Cerebellar cortex (tissue), 1 donor: ENCODE measurements at regions not wholly inside any gene's neighbourhood (a gene's known extent, or its start where the extent isn't known, plus 50 kb on each side); places are given as distances from the start of the nearest gene placed in this dataset.
A peak's percentile ranks its signal among the peaks of the same experiment; 100 is the strongest.
"Not testable (repeated sequence)": the region's sequence is repeated elsewhere in the genome, so short reads cannot be mapped to it uniquely, and the experiment has no call there.

ENCODE experiments used
- DNase-seq: peaks from one replicate; pipeline ENCODE4 v3.0.0-alpha.2; 2015; ENCODE audit warnings: low spot score

DNA sequence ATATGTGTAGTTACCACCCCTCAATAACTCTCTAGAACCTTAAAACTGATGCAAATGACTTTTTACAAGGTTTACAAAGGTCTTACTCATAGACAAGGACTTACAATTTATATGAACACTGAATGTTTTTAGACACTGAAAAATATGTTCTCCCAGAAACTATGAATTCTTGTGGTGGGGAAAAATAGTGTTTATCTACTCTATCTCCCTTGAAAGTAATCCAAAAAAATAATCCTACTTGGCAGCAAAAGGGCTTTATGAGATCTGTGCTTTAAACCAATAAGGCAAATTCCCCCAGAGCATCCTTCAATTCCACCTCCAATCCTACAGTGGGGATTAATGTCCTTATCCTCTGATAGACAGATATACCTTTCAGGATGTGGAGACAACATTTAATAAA lies 1984.1 kb upstream of the RAG2 start:
- no peak for DNase-seq

DNA sequence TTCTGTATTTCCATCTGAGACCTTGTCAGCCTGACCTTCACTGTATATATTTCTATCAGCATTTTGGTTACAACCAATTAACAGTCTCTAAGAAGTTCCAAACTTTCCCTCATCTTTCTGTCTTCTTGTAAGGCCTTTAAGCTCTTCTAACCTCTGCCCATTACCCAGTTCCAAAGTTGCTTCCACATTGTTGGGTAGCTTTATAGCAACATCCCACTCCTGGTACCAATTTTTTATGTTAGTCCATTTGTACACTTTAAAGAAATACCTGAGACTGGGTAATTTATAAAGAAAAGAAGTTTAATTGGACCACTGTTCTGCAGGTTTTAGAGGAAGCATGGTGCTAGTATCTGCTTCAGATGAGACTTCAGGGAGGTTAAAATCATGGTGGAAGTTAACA lies 1979.7 kb upstream of the RAG2 start:
- DNase-seq = no peak

DNA sequence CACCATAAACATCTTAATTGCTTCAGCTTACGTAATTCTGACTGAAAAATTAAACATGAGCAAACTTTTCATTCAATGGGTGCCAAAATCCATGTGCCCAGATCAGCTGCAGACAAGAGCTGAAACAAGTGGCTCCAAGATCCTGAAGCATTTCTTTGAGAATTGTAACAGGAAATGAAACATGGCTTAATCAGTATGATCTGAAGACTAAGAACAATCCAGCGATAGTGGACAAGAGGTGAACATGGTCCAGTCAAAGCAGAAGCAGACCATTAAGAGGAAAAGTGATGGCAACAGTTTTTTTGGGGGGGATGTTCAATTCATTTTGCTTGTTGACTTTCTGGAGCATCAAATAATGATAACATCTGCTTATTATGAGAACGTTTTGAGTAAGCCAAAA lies 1964.5 kb upstream of the RAG2 start:
- no peak for DNase-seq

DNA sequence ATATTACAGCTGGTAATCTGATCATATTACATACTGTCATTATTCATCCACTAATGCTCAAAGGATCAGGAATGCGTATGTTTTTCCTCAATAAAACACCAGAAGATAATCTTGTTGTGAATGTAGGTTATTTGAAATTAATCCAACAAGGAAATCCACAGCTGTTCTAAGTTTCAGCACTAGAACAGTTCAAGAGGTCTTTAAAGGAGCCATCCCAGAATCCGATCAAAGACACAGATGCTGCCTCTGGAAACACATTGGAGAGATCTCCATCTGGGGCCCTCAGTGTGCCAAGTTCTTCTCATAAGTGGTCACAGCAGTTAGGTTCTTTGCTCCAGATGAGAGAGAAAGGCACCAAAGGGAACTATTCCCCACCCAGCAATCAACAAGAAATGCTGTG lies 1955.1 kb upstream of the RAG2 start:
- no peak for DNase-seq

DNA sequence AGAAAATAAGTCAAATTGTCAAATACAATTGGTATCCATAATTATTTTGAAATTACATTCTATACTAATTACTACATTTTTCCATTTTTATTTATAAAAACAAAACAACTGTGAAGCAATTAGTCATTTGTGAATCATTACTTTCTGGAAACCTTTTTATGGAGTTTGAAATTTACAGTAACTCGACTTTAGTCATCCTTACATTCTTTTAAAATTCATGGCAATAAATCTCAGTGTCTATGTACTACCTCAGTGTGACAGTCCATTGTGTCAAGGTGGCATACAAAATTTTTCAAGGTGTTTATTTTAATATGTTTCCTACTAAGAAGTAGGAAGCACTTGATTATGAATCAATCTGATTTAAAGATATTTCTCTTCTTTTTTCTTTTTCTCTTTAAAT lies 1949.4 kb upstream of the RAG2 start:
- DNase-seq = no peak

DNA sequence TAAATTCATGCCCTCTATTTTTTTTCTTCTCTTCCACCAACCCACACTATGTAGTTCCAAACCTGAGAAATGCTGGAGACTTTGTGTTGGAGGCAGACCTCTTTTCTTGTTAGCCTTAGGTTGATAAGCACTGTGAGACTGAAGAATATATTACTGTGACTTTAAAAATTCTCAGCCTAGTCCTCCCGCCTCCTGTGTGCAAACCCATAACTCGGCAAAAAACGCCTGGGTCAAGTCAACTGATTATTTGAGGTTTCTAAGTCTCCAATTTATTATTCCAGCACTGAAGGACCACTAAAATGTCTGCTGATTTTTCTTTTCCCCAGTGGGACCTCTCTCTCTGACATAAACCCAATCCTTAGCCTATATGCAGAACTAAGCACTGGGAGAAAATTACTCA lies 1946.0 kb upstream of the RAG2 start:
- DNase-seq = no peak

DNA sequence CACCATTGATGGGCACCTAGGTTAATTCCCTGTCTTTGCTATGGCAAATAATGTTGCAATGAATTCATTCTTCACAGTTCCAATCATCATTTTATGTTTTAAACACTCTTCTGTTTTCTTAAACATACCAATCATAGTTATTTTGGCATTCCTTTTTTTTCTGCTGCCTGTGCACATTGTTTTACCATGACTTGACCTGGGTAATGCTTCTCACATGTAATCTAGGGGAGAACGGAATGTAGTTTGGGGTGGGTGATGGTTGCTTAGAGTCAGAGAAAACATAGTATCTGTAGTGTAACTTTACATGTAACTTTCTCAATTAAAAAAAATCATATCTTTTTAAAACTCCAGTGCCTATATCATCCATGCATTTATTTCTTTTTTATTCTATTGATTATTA lies 1945.3 kb upstream of the RAG2 start:
- no peak for DNase-seq

DNA sequence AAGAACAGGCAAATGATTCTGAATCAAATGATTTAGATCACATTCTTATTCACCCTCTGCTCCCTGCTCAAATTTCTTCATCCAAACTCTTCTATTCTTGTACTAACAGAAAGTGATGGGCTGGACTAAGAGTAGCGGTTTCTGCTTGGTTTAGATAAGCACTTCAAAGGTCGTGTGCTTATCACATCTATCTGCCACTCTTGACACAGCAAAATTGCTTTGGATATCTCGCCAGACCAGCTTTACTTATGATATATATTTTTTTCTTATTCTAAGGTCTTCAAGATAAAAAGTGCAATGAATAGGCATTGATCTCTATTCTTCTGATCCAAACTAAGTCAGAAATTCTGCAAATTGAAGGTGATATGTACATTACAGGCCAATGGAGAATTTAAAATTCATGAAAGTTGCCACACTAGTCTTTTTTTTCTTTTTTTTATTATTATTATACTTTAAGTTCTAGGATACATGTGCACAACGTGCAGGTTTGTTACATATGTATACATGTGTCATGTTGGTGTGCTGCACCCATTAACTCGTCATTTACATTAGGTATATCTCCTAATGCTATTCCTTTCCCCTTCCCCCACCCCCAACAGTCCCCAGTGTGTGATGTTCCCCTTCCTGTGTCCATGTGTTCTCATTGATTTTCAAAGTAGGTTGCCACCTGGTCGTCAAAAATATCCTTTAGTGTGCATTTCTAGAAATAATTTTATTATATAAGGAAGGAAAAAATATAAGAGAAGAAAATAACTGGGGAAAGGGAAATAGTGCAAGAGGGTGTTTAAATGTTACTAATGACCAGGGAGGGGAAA lies 1941.0 kb upstream of the RAG2 start:
- DNase-seq = no peak

DNA sequence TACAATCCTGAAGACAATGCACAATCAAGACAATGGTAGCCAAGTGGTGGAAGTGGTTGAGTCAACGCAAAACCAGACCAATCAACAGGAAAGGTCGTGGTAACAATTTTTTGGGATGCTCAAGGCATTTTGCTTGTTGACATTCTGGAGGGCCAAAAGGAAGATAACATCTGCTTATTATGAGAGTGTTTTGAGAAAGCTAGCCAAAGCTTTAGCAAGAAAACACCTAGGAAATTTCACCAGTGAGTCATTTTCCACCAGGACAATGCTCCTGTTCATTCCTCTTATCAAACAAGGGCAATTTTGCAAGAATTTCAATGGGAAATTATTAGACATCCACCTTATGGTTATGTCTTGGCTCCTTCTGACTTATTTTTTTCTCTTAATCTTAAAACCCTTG lies 1932.2 kb upstream of the RAG2 start:
- DNase-seq = no peak

DNA sequence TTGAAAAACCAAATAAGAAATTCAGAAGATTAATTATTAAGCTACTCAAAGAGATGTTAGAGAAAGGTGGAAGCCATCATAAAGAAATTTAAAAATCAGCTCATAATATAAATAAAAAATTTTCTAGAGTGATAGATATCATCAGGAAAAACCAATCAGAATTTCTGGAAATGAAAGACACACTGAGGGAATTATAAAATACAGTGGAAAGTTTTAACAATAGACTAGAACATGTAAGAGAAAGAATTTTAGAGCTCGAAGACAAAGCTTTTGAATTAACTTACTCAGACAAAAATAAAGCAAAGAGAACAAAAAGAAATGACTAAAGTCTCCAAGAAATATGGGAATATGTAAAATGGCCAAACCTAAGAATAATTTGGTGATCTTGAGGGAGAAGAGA lies 1926.9 kb upstream of the RAG2 start:
- no peak for DNase-seq

DNA sequence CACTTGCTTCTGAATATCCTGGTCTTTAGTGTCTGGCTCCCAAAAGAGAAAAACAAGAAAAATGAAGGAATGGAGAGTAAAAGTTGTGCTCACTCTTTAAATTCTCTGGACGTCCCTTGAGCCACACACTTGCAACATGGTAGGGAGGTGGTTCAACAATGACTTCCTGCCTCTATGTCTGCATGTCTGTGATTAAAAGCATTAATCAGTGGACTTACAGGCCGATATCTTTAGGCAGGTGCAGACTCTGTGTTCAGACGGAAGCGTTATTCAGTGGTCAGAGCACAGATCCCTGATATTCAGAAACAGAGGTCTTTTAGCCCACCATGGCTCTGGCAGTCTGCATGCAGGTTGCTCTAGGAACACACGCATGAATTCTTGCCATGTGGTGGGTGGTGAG lies 1920.0 kb upstream of the RAG2 start:
- DNase-seq = no peak

DNA sequence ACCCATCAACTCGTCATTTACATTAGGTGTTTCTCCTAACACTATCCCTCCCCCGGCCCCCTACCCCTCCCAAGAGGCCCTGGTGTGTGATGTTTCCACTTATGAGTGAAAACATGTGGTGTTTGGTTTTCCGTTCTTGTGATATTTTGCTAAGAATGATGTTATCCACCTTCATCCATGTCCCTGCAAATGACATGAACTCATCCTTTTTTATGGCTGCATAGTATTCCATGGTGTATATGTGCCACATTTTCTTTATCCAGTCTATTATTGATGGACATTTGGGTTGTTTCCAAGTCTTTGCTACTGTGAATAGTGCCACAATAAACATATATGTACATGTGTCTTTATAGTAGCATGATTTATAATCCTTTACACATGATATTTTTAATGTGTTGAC lies 1914.8 kb upstream of the RAG2 start:
- not testable (repeated sequence) for DNase-seq

DNA sequence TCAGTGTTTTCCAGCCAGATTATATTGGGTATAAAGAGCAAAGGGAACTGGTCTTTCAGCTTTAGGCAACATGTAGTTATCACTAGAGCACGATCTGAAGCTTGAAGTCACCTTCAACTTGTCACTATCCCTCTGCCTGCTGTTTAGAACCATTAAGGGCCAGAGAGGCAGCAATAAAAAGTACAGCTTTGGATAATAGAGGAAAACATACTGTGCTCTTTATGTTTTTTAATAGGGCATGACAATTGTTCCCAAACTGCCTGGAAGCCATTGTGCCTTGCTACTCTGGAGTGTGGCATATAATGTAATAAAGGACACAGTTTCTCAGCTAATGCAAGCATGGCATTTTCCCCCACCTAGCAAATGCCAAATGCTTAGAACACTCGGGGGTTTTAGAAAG lies 1912.0 kb upstream of the RAG2 start:
- no peak for DNase-seq

DNA sequence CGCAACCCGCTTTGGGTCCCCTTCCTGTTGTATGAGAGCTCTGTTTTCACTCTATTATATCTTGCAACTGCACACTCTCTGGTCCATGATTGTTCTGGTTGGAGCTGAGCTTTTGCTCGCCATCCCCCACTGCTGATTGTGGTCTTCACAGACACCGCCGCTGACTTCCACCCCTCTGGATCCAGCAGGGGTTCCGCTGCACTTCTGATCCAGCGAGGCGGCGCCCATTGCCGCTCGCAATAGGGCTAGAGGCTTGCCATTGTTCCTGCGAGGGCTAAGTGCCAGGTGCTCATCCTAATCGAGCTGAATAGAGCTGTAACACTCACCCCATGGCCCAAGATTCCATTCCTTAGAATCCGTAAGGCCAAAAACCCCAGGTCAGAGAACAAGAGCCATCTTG lies 1905.8 kb upstream of the RAG2 start:
- no peak for DNase-seq

DNA sequence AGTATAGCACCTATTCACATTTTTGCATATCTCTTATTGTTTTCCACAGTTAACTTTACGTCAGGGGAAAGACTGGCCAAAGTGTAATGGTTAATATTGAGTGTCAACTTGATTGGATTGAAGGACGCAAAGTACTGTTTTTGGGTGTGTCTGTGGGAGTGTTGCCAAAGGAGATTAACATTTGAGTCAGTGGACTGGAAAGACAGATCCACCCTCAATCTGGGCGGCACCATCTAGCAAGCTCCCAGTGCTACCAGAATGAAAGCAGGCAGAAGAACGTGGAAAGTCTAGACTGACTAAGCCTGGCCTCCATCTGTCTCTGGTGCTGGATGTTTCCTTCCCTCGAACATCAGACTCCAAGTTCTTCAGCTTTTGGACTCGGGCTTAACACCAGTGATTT lies 1900.7 kb upstream of the RAG2 start:
- DNase-seq = no peak

DNA sequence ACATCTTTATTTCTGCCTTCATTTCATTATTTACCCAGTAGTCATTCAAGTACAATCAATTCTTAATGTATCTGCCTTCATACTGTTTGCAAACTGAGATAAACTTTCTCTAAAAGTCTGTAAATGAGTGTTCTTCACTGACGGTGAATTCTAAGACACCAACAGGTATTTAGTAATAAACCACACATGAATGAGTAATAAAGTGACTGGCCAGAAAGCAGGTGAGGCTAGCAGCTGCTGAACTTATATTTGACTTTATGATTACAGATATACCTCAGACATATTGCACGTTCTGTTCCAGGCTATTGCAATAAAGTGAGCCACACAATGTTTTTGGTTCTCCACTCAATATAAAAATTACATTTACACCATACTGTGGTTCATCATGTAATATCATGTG lies 1894.0 kb upstream of the RAG2 start:
- DNase-seq = no peak

DNA sequence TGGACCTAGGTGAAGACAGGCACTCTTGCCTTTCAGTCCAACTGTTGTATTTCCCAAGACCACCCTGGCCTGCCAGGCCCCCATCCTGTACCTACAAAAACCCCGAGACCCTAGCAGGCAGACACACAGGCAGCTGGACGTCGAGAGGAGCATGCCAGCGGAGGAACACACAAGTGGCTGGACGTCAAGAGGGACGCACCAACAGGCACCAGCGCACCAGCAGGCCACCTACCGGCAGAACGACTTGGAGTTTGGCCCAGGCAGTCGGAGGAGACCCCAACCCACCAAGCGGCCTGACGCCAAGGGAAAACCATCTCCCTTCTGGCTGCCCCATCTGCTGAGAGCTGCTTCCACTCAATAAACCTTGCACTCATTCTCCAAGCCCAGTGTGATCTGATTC lies 1883.4 kb upstream of the RAG2 start:
- no peak for DNase-seq

DNA sequence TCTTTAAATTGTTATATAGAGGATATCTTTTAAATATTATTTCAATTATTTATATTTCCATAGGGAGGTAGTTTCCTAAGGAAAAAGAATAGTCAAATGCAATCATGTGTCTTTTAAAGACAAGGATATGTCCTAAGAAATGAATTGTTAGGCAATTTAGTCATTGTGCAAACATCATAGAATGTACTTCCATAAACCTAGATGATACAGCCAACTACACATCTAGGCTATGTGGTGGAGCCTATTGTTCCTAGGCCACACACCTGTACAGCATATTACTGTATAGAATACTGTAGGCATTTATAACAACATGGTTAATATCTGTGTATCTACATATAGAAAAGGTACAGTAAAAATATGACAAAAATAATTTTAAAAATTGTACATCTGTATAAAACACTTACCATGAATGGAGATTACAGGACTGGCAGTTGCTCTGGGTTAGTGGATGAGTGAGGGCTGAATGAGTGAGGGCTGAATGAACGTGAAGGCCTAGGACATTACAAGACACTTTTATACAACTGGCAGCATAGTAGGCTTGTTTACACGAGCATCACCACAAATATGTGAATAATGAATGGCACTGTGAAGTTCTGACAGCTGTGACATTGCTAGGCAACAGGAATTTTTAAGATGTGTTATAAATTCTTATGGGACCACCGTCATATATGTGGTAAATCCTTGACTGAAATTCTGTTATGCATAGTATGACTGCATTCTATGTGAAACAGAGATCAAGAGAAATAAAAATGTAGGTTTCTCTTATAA lies 1879.0 kb upstream of the RAG2 start:
- no peak for DNase-seq

DNA sequence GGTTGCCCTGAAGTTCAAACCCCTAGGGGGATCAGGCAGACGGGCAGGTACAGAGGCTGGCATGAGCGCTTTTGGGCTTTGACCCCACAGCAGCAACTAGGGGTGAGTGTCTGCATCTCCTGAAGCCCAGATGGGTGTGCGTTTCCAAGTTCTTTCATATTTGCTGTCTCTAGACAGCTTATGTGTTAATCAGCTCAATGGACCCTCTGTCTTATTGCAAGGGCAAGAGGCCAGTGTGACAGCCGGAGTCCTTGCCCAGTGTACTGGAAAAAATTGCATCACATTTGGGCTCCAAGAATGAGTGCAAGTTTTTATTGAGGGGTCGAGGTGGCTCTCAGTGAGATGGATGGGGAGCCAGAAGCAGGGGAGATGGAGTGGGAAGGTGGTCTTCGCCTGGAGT lies 1863.7 kb upstream of the RAG2 start:
- DNase-seq = no peak

DNA sequence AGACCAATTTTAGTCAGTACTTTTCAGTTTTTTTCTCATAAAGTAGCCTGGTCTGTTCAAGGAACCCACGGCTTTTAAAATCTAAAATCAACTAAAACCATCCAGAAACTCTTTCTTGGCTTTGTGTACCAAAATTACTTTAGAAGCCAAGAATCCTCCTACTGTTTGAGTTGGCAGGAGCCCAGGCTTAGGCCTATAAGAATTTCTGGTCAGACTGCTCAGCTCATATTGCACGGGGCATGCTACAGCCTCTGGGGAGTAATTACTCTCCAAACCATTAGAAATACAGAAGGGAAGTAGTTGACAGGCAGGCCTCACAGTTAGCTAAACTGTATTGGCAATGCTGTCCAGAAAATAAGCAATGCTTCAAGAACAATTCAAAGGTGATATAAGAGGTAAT lies 1862.9 kb upstream of the RAG2 start:
- peak; percentile 1 for DNase-seq

DNA sequence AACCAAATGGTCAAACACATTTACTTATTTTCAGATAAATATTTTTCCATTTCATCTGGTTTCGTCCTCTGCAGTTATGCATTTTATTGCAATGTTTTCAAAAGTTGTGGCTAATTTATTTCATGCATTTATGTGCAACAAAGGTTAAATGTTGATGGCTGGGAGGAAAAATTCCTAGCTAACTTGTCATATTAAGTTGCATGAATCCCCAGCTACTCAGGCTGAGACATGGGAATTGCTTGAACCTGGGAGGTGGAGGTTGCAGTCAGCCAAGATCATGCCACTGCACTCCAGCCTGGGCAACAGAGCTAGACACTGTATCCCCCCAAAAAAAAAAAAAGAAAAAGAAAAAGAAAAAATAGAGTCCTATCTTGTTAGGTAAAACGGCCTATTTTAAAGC lies 1862.4 kb upstream of the RAG2 start:
- no peak for DNase-seq

DNA sequence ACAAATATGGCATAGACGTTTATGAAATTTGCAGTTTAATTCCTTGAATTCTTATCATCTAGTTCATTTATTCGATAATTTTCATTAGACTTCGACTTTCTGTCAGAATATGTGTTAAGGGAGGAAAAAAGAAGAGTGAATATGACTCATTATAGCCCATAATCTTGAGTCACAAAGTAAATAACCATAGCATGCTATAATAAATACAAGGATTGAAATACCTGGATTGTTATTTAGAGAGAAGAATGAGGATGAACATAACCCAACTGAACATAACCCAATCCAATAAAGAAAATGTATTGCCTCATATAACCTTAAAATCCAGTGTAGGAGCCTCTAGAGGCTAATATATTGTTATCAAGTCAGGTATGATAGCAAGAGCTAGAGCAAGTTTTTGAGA lies 1858.3 kb upstream of the RAG2 start:
- DNase-seq = no peak

DNA sequence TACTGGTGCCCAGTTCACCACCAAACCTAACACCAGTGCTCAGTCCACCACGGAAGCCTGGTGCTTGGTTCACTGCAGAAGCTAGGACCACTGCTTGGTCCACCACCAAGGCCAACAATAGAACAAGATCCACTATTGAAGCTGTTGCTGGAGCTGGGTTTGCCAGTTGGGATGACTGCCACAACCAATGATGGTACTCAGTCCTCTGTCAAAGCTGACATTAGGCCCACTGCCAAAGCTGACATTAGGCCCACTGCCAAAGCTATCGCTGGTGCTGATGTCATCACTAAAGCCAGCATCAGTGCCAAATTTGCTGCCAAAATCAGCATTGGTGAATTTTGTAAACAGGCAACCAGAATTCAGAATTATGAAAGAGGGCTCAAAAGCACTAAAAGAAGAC lies 1850.2 kb upstream of the RAG2 start:
- no peak for DNase-seq

DNA sequence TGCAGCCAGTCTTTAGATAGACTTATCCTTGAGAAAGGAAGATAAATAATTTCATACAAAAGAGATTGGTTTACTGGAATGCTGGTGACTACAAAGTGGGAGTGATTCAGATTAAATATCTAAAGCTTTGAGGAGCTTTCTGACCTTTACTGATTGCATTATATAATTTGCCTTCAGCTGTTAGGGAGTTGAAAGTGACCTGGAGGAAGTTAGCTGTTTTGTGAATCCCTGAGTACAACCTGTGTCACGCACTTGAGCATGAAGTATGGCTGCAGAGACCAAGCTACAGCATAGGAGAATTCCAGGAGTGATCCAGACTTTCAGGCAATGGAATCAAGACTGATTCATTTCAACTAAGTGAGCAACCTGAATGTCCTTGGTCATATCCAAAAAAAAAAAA lies 1848.3 kb upstream of the RAG2 start:
- DNase-seq = no peak
